ENCODE measurements at regions not wholly inside any gene's neighbourhood (a gene's known extent, or its start where the extent isn't known, plus 50 kb on each side); places are given as distances from the start of the nearest gene placed in this dataset.

- no peak for TF ChIP-seq EP300 (IDR thresholded peaks at IDR 0.05)
- TF ChIP-seq POLR2A (IDR thresholded peaks at IDR 0.05) = no peak
- TF ChIP-seq CTCF (IDR thresholded peaks at IDR 0.05) = no peak
- no peak overlapping the region for H3K4me3 ChIP-seq
- no peaks in the 10 kb centered on the region for H3K27me3 ChIP-seq
- no peak for DNase-seq (ENCODE audit: low spot score in 2 of 2)
- 91 to 94% methylated on average over 2 of the region's 2 CpGs for WGBS, 2 donors
- no peak overlapping the region for H3K27ac ChIP-seq
- no peaks in the 10 kb centered on the region for H3K9me3 ChIP-seq
- H3K4me1 ChIP-seq = no peaks in the 10 kb centered on the region
- H3K36me3 ChIP-seq = no peaks in the 10 kb centered on the region
Measured at GRCh38 chr4:27187786-27188185, 327.1 kb downstream of the STIM2 start.

GRCh38 chr4:27189683-27190082, 329.0 kb downstream of the STIM2 start:
- 71 to 72% methylated on average over 6 of the region's 6 CpGs for WGBS, 2 donors

GRCh38 chr4:27191592-27191991, 331.0 kb downstream of the STIM2 start:
- no peak overlapping the region for H3K4me3 ChIP-seq
- H3K36me3 ChIP-seq = no peaks in the 10 kb centered on the region
- no peak for TF ChIP-seq CTCF (IDR thresholded peaks at IDR 0.05)
- TF ChIP-seq POLR2A (IDR thresholded peaks at IDR 0.05) = no peak
- TF ChIP-seq EP300 (IDR thresholded peaks at IDR 0.05) = no peak

More at GRCh38 chr4:27189683-27190082, 329.0 kb downstream of the STIM2 start:
- no peak for DNase-seq (ENCODE audit: low spot score in 2 of 2)
- TF ChIP-seq CTCF (IDR thresholded peaks at IDR 0.05) = no peak
- TF ChIP-seq POLR2A (IDR thresholded peaks at IDR 0.05) = no peak
- no peak for TF ChIP-seq EP300 (IDR thresholded peaks at IDR 0.05)
- Histone ChIP-seq H3K9me3 (no peaks in the 10 kb centered on the region), H3K27me3 (no peaks in the 10 kb centered on the region), H3K27ac (no peak overlapping the region), H3K4me3 (no peak overlapping the region), H3K36me3 (no peaks in the 10 kb centered on the region), H3K4me1 (no peaks in the 10 kb centered on the region)

GRCh38 chr4:27194599-27195176, 334.0 kb downstream of the STIM2 start:
- Histone ChIP-seq H3K4me1 (no peaks in the 10 kb centered on the region), H3K27ac (no peak overlapping the region), H3K9me3 (no peaks in the 10 kb centered on the region), H3K27me3 (no peaks in the 10 kb centered on the region), H3K4me3 (no peak overlapping the region), H3K36me3 (no peaks in the 10 kb centered on the region)
- DNase-seq (ENCODE audit: low spot score in 2 of 2) = no peak
- 53 to 55% methylated on average over 2 of the region's 2 CpGs for WGBS, 2 donors
- no peak for TF ChIP-seq EP300 (IDR thresholded peaks at IDR 0.05)

More at GRCh38 chr4:27191592-27191991, 331.0 kb downstream of the STIM2 start:
- Histone ChIP-seq H3K9me3 (no peaks in the 10 kb centered on the region), H3K27me3 (no peaks in the 10 kb centered on the region), H3K4me1 (no peaks in the 10 kb centered on the region), H3K27ac (no peak overlapping the region)
- no peak for DNase-seq (ENCODE audit: low spot score in 2 of 2)
- WGBS, 2 donors = 69 to 85% methylated on average over 1 of the region's 1 CpG

GRCh38 chr4:27198246-27198645, 337.6 kb downstream of the STIM2 start:
- Histone ChIP-seq H3K4me1 (no peaks in the 10 kb centered on the region), H3K27ac (no peak overlapping the region), H3K27me3 (no peaks in the 10 kb centered on the region), H3K36me3 (no peaks in the 10 kb centered on the region), H3K4me3 (no peak overlapping the region), H3K9me3 (peaks cover 0 to 1% (median 0%) of the 10 kb centered on the region in 4 donors)
- 44 to 48% methylated on average over 2 of the region's 2 CpGs for WGBS, 2 donors
- DNase-seq (ENCODE audit: low spot score in 2 of 2) = no peak
- TF ChIP-seq CTCF (IDR thresholded peaks at IDR 0.05) = no peak
- TF ChIP-seq EP300 (IDR thresholded peaks at IDR 0.05) = no peak
- no peak for TF ChIP-seq POLR2A (IDR thresholded peaks at IDR 0.05)

GRCh38 chr4:27198971-27199370, 338.3 kb downstream of the STIM2 start:
- H3K9me3 ChIP-seq = peaks cover 0 to 6% (median 0%) of the 10 kb centered on the region in 4 donors
- no peak for TF ChIP-seq CTCF (IDR thresholded peaks at IDR 0.05)
- no peak for TF ChIP-seq POLR2A (IDR thresholded peaks at IDR 0.05)
- no peak for TF ChIP-seq EP300 (IDR thresholded peaks at IDR 0.05)
- no peaks in the 10 kb centered on the region for H3K36me3 ChIP-seq
- no peak overlapping the region for H3K27ac ChIP-seq
- H3K4me3 ChIP-seq = no peak overlapping the region
- 61 to 71% methylated on average over 2 of the region's 2 CpGs for WGBS, 2 donors
- H3K27me3 ChIP-seq = no peaks in the 10 kb centered on the region
- no peaks in the 10 kb centered on the region for H3K4me1 ChIP-seq
- DNase-seq (ENCODE audit: low spot score in 2 of 2) = no peak

Data from tibial nerve (tissue), 4 donors.